CD14-positive monocyte (primary cell): ENCODE measurements at regions not wholly inside any gene's neighbourhood (a gene's known extent, or its start where the extent isn't known, plus 50 kb on each side); places are given as distances from the start of the nearest gene placed in this dataset.
A peak's percentile ranks its signal among the peaks of the same experiment; 100 is the strongest.

ENCODE experiments used
- DNase-seq, 3 donors: peaks; one replicate each; pipeline ENCODE4 v3.0.0-alpha.2; 2011 to 2022
- H2AFZ ChIP-seq: 2 replicates; pipeline ENCODE4 v1.6.0; 2012; ENCODE audit warnings: mild to moderate bottlenecking, low read depth, low read length, inconsistent platforms; ENCODE audit not compliant: insufficient read depth, poor library complexity, severe bottlenecking
- H3K27ac ChIP-seq, 2 donors: 1 replicate in 1 of 2; 2 replicates in 1 of 2; pipeline ENCODE4 v1.5.1; 2012 to 2013; ENCODE audit warnings: low read length in 2 of 2, control low read depth in 1 of 2, inconsistent platforms in 1 of 2, low read depth in 1 of 2, mild to moderate bottlenecking in 1 of 2
- H3K27me3 ChIP-seq, 2 donors: one replicate each; pipeline versions ENCODE4 v1.6.0 to v1.6.1; 2011 to 2013; ENCODE audit warnings: low read length in 2 of 2; ENCODE audit not compliant: control insufficient read depth in 2 of 2, insufficient read depth in 2 of 2
- H3K36me3 ChIP-seq, 2 donors: replicated peaks in 1 of 2; 1 replicate in 1 of 2; 2 replicates in 1 of 2; pipeline versions ENCODE4 v1.5.1 to v1.6.1; 2012 to 2013; ENCODE audit warnings: low read length in 2 of 2, control low read depth in 1 of 2, inconsistent platforms in 1 of 2, mild to moderate bottlenecking in 1 of 2; ENCODE audit not compliant: insufficient read depth in 2 of 2, control insufficient read depth in 1 of 2
- H3K4me1 ChIP-seq, 2 donors: 1 replicate in 1 of 2; 2 replicates in 1 of 2; pipeline versions ENCODE4 v1.5.1 to v1.6.1; 2012 to 2013; ENCODE audit warnings: low read length in 2 of 2, control low read depth in 1 of 2, inconsistent platforms in 1 of 2, mild to moderate bottlenecking in 1 of 2, moderate library complexity in 1 of 2; ENCODE audit not compliant: insufficient read depth in 2 of 2, control insufficient read depth in 1 of 2
- H3K4me2 ChIP-seq: replicated peaks from 2 replicates; pipeline ENCODE3; 2012; ENCODE audit warnings: low read length, moderate library complexity, mild to moderate bottlenecking; ENCODE audit not compliant: poor library complexity, severe bottlenecking; ENCODE audit errors: extremely low read depth
- H3K4me3 ChIP-seq, 3 experiments: fragments of 200-600 bp in 1 of 3; sonication (generic) in 1 of 3; replicated peaks in 1 of 3; 1 replicate in 2 of 3; 2 replicates in 1 of 3; pipeline ENCODE4 v1.5.1; 2011 to 2013; ENCODE audit warnings: low read length in 3 of 3, mild to moderate bottlenecking in 3 of 3, control low read depth in 2 of 3, low read depth in 2 of 3, inconsistent platforms in 1 of 3, moderate library complexity in 1 of 3
- H3K79me2 ChIP-seq: 2 replicates; pipeline ENCODE4 v1.6.0; 2012; ENCODE audit warnings: mild to moderate bottlenecking, control low read depth, inconsistent platforms, low read length, moderate library complexity; ENCODE audit not compliant: insufficient read depth
- H3K9ac ChIP-seq: 2 replicates; pipeline ENCODE4 v1.6.0; 2017; ENCODE audit warnings: low read length, mild to moderate bottlenecking; ENCODE audit not compliant: insufficient read depth, poor library complexity, severe bottlenecking
- H3K9me3 ChIP-seq, 2 donors: replicated peaks in 1 of 2; 1 replicate in 1 of 2; 2 replicates in 1 of 2; pipeline versions ENCODE4 v1.5.1 to v1.6.1; 2012 to 2013; ENCODE audit warnings: low read length in 2 of 2, control low read depth in 1 of 2; ENCODE audit not compliant: control insufficient read depth in 1 of 2, insufficient read depth in 1 of 2
- H4K20me1 ChIP-seq: 2 replicates; pipeline ENCODE4 v1.6.0; 2012; ENCODE audit warnings: mild to moderate bottlenecking, low read length, control low read depth, moderate library complexity; ENCODE audit not compliant: insufficient read depth
- H3K27ac Mint-ChIP-seq, 7 donors: one replicate each; pipeline ENCODE4 v1.8.0; 2020; ENCODE audit warnings: mild to moderate bottlenecking in 7 of 7, mixed read lengths in 7 of 7, moderate library complexity in 6 of 7, inconsistent platforms in 2 of 7
- H3K27me3 Mint-ChIP-seq, 3 donors: one replicate each; pipeline ENCODE4 v1.8.0; 2021 to 2022; ENCODE audit warnings: low read depth in 3 of 3, mild to moderate bottlenecking in 3 of 3, mixed read lengths in 3 of 3, moderate library complexity in 3 of 3, inconsistent platforms in 1 of 3
- H3K36me3 Mint-ChIP-seq, 2 donors: one replicate each; pipeline ENCODE4 v1.8.0; 2020; ENCODE audit warnings: mixed read lengths in 2 of 2, inconsistent platforms in 1 of 2, mild to moderate bottlenecking in 1 of 2
- H3K4me1 Mint-ChIP-seq: one replicate; pipeline ENCODE4 v1.8.0; 2020; ENCODE audit warnings: mild to moderate bottlenecking, mixed read lengths
- H3K4me3 Mint-ChIP-seq, 2 donors: one replicate each; pipeline ENCODE4 v1.8.0; 2020; ENCODE audit warnings: mild to moderate bottlenecking in 2 of 2, mixed read lengths in 2 of 2, moderate library complexity in 1 of 2
- H3K9me3 Mint-ChIP-seq, 7 donors: one replicate each; pipeline ENCODE4 v1.8.0; 2020 to 2022; ENCODE audit warnings: mixed read lengths in 7 of 7, mild to moderate bottlenecking in 6 of 7, moderate library complexity in 6 of 7, inconsistent platforms in 2 of 7
- WGBS: methylation state at CpG from one replicate; pipeline ENCODE4 v1.1.5; 2013; ENCODE audit warnings: missing lambda C conversion rate; ENCODE audit not compliant: insufficient coverage; 5-methylcytosine and 5-hydroxymethylcytosine counted together
- intact Hi-C, 2 donors: fragments of 100-400 bp; cut with micrococcal nuclease; formaldehyde crosslinking; loops; one replicate each; pipeline versions ENCODE4 v1.15.0 to v1.15.1; 2023
- TF ChIP-seq, protein P1 (sequence below): fragments of 200-600 bp; IDR thresholded peaks from one replicate; pipeline ENCODE4 v1.8.0; 2022; ENCODE audit warnings: antibody characterized with exemption, mild to moderate bottlenecking

DNA sequence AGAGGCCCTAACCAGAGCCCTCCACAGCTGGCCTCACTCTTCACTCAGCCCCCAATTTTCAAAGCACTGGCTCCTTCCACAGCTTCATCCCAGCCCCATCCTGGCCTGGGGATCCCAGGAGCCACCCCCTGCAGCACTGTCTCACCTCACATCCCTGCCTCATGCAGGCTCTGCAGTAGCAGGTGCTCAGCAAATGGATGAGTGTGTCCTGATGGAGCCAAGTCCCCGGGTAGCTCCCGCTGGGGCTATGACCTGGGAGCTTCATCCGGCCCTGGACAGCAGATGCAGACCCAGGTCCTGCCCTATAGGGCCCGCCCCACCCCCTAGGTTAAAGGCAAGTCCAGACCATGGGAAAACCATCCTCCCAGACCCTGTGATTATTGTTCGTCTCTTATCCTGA, 143.2 kb upstream of the ZNF507 start:
- TF ChIP-seq, protein P1, sequence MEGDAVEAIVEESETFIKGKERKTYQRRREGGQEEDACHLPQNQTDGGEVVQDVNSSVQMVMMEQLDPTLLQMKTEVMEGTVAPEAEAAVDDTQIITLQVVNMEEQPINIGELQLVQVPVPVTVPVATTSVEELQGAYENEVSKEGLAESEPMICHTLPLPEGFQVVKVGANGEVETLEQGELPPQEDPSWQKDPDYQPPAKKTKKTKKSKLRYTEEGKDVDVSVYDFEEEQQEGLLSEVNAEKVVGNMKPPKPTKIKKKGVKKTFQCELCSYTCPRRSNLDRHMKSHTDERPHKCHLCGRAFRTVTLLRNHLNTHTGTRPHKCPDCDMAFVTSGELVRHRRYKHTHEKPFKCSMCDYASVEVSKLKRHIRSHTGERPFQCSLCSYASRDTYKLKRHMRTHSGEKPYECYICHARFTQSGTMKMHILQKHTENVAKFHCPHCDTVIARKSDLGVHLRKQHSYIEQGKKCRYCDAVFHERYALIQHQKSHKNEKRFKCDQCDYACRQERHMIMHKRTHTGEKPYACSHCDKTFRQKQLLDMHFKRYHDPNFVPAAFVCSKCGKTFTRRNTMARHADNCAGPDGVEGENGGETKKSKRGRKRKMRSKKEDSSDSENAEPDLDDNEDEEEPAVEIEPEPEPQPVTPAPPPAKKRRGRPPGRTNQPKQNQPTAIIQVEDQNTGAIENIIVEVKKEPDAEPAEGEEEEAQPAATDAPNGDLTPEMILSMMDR: no peak
- no peak for DNase-seq
- no peak overlapping the region for H3K27ac ChIP-seq
- intact Hi-C loops: no loop called here
- H3K79me2 ChIP-seq: no peaks in the 10 kb centered on the region
- H3K9ac ChIP-seq: no peak overlapping the region
- H3K27me3 Mint-ChIP-seq: peaks cover 5 to 7% (median 6%) of the 10 kb centered on the region in 3 donors
- H2AFZ ChIP-seq: no peak overlapping the region
- no peaks in the 10 kb centered on the region for H3K27me3 ChIP-seq
- no peak overlapping the region for H3K4me3 ChIP-seq
- H3K36me3 ChIP-seq: no peaks in the 10 kb centered on the region
- WGBS: 93% methylated on average over 3 of the region's 5 CpGs
- H3K9me3 Mint-ChIP-seq: peaks cover 0 to 2% (median 0%) of the 10 kb centered on the region in 7 donors
- H3K4me2 ChIP-seq: no peak overlapping the region
- peaks cover 8 to 11% of the 10 kb centered on the region in 2 donors for H3K4me1 ChIP-seq
- no peak overlapping the region for H3K4me3 Mint-ChIP-seq
- no peaks in the 10 kb centered on the region for H3K9me3 ChIP-seq
- H4K20me1 ChIP-seq: no peaks in the 10 kb centered on the region
- H3K4me1 Mint-ChIP-seq: peaks cover 15% of the 10 kb centered on the region
- H3K36me3 Mint-ChIP-seq: no peaks in the 10 kb centered on the region
- H3K27ac Mint-ChIP-seq: peak overlapping the region in 1 of 7 donors; percentile 3

DNA sequence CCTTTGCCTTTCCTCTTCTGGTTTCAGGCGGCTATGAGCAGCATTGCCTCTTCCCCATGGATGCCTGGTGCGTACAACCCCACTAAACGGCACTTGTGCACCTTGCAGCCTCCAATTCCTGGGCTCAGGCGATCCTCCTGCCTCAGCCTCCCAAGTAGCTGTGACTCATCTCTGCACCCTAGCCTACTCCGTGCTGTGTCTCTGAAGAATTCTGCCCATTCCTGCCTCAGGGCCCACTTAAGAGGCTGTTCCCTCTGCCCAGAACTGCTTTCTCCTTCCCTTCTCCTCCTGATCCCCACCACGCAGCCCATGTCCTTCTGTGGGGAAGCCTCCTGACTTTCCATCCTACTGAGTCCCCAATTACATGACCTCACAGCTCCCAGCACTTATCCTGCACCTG, 142.2 kb upstream of the ZNF507 start:
- H3K79me2 ChIP-seq: no peaks in the 10 kb centered on the region
- no peak for DNase-seq
- Mint-ChIP-seq H3K27me3 (peaks cover 5 to 7% (median 6%) of the 10 kb centered on the region in 3 donors), H3K27ac (no peak overlapping the region), H3K9me3 (no peaks in the 10 kb centered on the region), H3K4me1 (peaks cover 15% of the 10 kb centered on the region), H3K36me3 (no peaks in the 10 kb centered on the region), H3K4me3 (no peak overlapping the region)
- H3K4me2 ChIP-seq: no peak overlapping the region
- H3K27me3 ChIP-seq: no peaks in the 10 kb centered on the region
- H3K4me3 ChIP-seq: no peak overlapping the region
- 98% methylated on average over 5 of the region's 6 CpGs for WGBS
- peaks cover 8 to 11% of the 10 kb centered on the region in 2 donors for H3K4me1 ChIP-seq
- H4K20me1 ChIP-seq: no peaks in the 10 kb centered on the region
- no peaks in the 10 kb centered on the region for H3K36me3 ChIP-seq
- H2AFZ ChIP-seq: no peak overlapping the region
- no peak overlapping the region for H3K27ac ChIP-seq
- H3K9me3 ChIP-seq: no peaks in the 10 kb centered on the region
- TF ChIP-seq, protein P1: no peak
- intact Hi-C loops: no loop called here
- no peak overlapping the region for H3K9ac ChIP-seq
